Left lung (tissue), 4 donors: ENCODE measurements at regions not wholly inside any gene's neighbourhood (a gene's known extent, or its start where the extent isn't known, plus 50 kb on each side); places are given as distances from the start of the nearest gene placed in this dataset.
A peak's percentile ranks its signal among the peaks of the same experiment; 100 is the strongest.

Experiments used
- ATAC-seq: fragments of 200-7000 bp; cut with Tn5 transposase; one replicate; pipeline ENCODE4 v1.9.1; 2020; ENCODE audit warnings: moderate library complexity
- DNase-seq, 4 donors: peaks; one replicate each; pipeline ENCODE4 v3.0.0-alpha.2; 2013 to 2020
- H3K27ac ChIP-seq, 2 donors: fragments of 200-600 bp; sonication (generic) in 1 of 2; one replicate each; pipeline versions ENCODE4 v1.5.0 to v1.8.0; 2020 to 2021
- H3K27me3 ChIP-seq, 2 donors: fragments of 200-600 bp; sonication (generic) in 1 of 2; one replicate each; pipeline versions ENCODE4 v1.5.0 to v1.8.0; 2020 to 2021
- H3K36me3 ChIP-seq, 2 donors: fragments of 200-600 bp; sonication (generic) in 1 of 2; one replicate each; pipeline versions ENCODE4 v1.5.0 to v1.8.0; 2020 to 2021
- H3K4me1 ChIP-seq, 2 donors: fragments of 200-600 bp; one replicate each; pipeline ENCODE4 v1.8.0; 2021
- H3K4me3 ChIP-seq, 2 donors: fragments of 200-600 bp; sonication (generic) in 1 of 2; one replicate each; pipeline versions ENCODE4 v1.5.0 to v1.8.0; 2020 to 2021; ENCODE audit warnings: mild to moderate bottlenecking in 1 of 2
- H3K9me3 ChIP-seq, 2 donors: fragments of 200-600 bp; sonication (generic) in 1 of 2; one replicate each; pipeline versions ENCODE4 v1.5.0 to v1.8.0; 2020 to 2021
- intact Hi-C, 2 donors: fragments of 100-400 bp; cut with DNase I; formaldehyde crosslinking; loops; one replicate each; pipeline versions ENCODE4 v1.11.2 to v1.14.2; 2022
- TF ChIP-seq, protein P1 (sequence below), 2 donors: fragments of 200-600 bp; sonication (generic) in 1 of 2; IDR thresholded peaks; one replicate each; pipeline versions ENCODE4 v1.5.0 to v1.8.0; 2021; ENCODE audit warnings: antibody characterized with exemption in 2 of 2
- donor health status: DM: no; HTN: yes; CAD: no.
- donor health status: DM: no; HTN: no; CAD: no.

- intact Hi-C loops = no loop called here
- no peaks in the 10 kb centered on the region for H3K4me1 ChIP-seq
- no peaks in the 10 kb centered on the region for H3K27me3 ChIP-seq
- no peak overlapping the region for H3K27ac ChIP-seq
- TF ChIP-seq, protein P1, sequence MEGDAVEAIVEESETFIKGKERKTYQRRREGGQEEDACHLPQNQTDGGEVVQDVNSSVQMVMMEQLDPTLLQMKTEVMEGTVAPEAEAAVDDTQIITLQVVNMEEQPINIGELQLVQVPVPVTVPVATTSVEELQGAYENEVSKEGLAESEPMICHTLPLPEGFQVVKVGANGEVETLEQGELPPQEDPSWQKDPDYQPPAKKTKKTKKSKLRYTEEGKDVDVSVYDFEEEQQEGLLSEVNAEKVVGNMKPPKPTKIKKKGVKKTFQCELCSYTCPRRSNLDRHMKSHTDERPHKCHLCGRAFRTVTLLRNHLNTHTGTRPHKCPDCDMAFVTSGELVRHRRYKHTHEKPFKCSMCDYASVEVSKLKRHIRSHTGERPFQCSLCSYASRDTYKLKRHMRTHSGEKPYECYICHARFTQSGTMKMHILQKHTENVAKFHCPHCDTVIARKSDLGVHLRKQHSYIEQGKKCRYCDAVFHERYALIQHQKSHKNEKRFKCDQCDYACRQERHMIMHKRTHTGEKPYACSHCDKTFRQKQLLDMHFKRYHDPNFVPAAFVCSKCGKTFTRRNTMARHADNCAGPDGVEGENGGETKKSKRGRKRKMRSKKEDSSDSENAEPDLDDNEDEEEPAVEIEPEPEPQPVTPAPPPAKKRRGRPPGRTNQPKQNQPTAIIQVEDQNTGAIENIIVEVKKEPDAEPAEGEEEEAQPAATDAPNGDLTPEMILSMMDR (IDR thresholded peaks at IDR 0.05) = no peak
- ATAC-seq (no peak), DNase-seq (peak in 1 of 4 donors; percentile 48)
- H3K4me3 ChIP-seq = no peak overlapping the region
- no peaks in the 10 kb centered on the region for H3K36me3 ChIP-seq
- H3K9me3 ChIP-seq = no peaks in the 10 kb centered on the region
Measured at GRCh38 chr6:167400482-167401138, 75.7 kb downstream of the TTLL2 start.

GRCh38 chr6:167401525-167402194, 76.8 kb downstream of the TTLL2 start:
- H3K27ac ChIP-seq = no peak overlapping the region
- H3K4me3 ChIP-seq = no peak overlapping the region
- intact Hi-C loops = no loop called here
- DNase-seq (peak in 3 of 4 donors; percentile 54 to 85 (median 66)), ATAC-seq (peak; percentile 91)
- H3K36me3 ChIP-seq = no peaks in the 10 kb centered on the region
- TF ChIP-seq, protein P1 (IDR thresholded peaks at IDR 0.05) = no peak
- no peaks in the 10 kb centered on the region for H3K9me3 ChIP-seq
- no peaks in the 10 kb centered on the region for H3K27me3 ChIP-seq
- H3K4me1 ChIP-seq = no peaks in the 10 kb centered on the region

DNA sequence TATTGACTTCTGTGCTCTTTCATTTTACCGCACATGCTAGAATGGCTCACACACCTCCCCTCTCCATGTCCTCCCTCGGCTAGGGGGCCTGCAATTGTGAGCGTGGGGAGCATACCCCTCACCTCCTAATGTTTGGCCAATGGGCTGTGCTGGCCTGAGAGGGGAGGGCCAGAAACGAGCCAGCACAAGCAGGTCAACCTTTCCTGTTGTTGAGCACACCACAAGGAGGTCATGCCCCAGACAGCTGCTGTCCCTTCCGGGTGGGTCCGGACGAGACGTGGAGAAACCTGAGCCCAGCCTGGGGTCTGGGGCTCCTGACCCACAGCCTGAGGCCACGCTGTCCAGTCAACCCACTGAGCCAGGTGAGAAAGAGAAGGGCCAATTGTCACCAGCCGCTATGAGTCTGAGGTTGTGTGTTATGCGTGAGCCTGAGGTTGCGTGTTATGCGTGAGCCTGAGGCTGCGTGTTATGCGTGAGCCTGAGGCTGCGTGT, 77.4 kb downstream of the TTLL2 start:
- no peaks in the 10 kb centered on the region for H3K27me3 ChIP-seq
- no peaks in the 10 kb centered on the region for H3K4me1 ChIP-seq
- H3K27ac ChIP-seq = no peak overlapping the region
- H3K9me3 ChIP-seq = no peaks in the 10 kb centered on the region
- TF ChIP-seq, protein P1 (IDR thresholded peaks at IDR 0.05) = no peak
- H3K4me3 ChIP-seq = no peak overlapping the region
- ATAC-seq (no peak), DNase-seq (peak in 1 of 4 donors; percentile 37)
- H3K36me3 ChIP-seq = no peaks in the 10 kb centered on the region
- intact Hi-C loops = no loop called here

DNA sequence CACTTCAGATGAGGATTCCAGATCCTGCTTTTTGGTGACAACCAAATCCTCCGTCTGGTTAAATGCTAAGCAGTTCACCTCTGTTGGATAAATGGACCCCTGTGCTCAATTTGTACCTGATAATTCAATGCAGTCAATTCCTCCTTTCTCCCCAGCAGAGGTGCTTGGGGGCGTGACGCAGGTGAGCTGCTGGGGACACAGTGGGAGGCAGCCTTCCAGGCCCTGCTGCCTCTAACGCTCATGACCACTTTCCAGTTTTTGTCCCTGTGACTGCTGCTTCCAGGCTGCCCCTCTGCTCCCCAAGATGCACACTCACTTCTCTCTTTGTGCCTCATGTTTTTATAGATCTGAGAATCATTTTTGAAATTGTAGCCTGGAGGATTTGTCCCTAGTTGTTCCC, 78.5 kb downstream of the TTLL2 start:
- DNase-seq = no peak
- TF ChIP-seq, protein P1 (IDR thresholded peaks at IDR 0.05) = no peak
- Histone ChIP-seq H3K4me3 (no peak overlapping the region), H3K36me3 (no peaks in the 10 kb centered on the region), H3K9me3 (no peaks in the 10 kb centered on the region), H3K27ac (no peak overlapping the region), H3K4me1 (no peaks in the 10 kb centered on the region), H3K27me3 (no peaks in the 10 kb centered on the region)
- ATAC-seq = no peak
- intact Hi-C loops = no loop called here

DNA sequence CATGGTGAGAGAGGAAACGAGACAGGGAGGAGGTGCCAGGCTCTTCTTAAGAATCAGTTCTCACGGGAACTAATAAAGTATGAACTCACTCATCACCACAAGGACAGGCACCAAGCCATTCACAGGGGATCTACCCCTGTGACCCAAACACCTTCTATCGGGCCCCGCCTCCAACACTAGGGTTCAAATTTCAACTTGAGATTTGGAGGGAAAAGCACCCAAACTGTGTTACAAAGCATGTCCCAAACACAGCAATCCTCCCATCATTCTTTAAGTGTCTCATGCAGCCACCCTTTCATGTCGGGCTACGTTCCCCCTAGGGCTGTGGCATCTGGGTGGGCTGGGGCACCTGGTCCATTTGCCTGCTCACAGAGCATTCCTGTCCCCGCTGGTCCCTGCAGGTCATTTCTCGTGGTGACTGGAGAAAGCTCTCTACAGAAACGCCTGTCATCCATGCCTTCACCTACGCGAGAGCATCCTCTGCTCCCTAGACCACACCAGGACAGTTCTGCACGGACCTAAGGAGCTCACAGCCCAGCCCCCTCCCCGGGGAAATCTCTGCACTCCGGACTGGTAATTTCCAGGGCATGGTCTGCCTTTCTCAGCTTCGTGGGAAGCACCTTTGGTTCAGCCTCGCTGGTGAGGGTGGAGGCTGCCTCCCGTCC, 79.6 kb downstream of the TTLL2 start:
- no peaks in the 10 kb centered on the region for H3K4me1 ChIP-seq
- TF ChIP-seq, protein P1 (IDR thresholded peaks at IDR 0.05) = no peak
- DNase-seq (no peak), ATAC-seq (no peak)
- no peak overlapping the region for H3K27ac ChIP-seq
- no peaks in the 10 kb centered on the region for H3K36me3 ChIP-seq
- no peaks in the 10 kb centered on the region for H3K27me3 ChIP-seq
- H3K9me3 ChIP-seq = no peaks in the 10 kb centered on the region
- no peak overlapping the region for H3K4me3 ChIP-seq
- intact Hi-C loops = no loop called here
